A549 (cell line): ENCODE measurements at regions not wholly inside any gene's neighbourhood (a gene's known extent, or its start where the extent isn't known, plus 50 kb on each side); places are given as distances from the start of the nearest gene placed in this dataset.

Experiments
- ATAC-seq, 2 experiments: fragments of 200-7000 bp in 1 of 2; fragments of >200 bp in 1 of 2; cut with Nextera tagmentation in 1 of 2; cut with Tn5 transposase in 1 of 2; 3 replicates each; pipeline versions ENCODE4 v1.8.0 to v1.9.1; 2018 to 2020; ENCODE audit warnings: mild to moderate bottlenecking in 1 of 2, moderate library complexity in 1 of 2
- CTCF ChIA-PET: fragments of 300-600 bp; sonication (Branson Sonifier 250); formaldehyde crosslinking; extraction: SDS; loops from one replicate; lab custom pipeline; 2021; ENCODE audit warnings: antibody characterized with exemption, inconsistent platforms; lab: Yijun Ruan, JAX
- POLR2A ChIA-PET: fragments of 350-600 bp; formaldehyde crosslinking; extraction: SDS; loops from one replicate; lab custom pipeline; 2021; ENCODE audit warnings: antibody characterized with exemption, inconsistent platforms; lab: Yijun Ruan, JAX
- DNase-seq, 2 experiments: peaks; one replicate each; pipeline versions ENCODE4 v3.0.0 to v3.0.0-alpha.2; 2011 to 2016; ENCODE audit warnings: low read depth in 1 of 2, low spot score in 1 of 2
- FAIRE-seq: peaks from 2 replicates; lab custom pipeline; 2011; peaks lifted over from hg19 to GRCh38; lab: Jason Lieb, UNC
- H3K27ac ChIP-seq, 2 experiments: fragments of >200 bp; sonication (Bioruptor Twin); formaldehyde crosslinking; 3 replicates each; pipeline ENCODE4 v1.5.1; 2016 to 2017
- H3K4me1 ChIP-seq: fragments of >200 bp; sonication (Bioruptor Twin); formaldehyde crosslinking; 3 replicates; pipeline ENCODE4 v1.6.1; 2016
- H3K4me2 ChIP-seq: fragments of >200 bp; sonication (Bioruptor Twin); formaldehyde crosslinking; 3 replicates; pipeline ENCODE4 v1.6.1; 2016
- H3K4me3 ChIP-seq: fragments of >200 bp; sonication (Bioruptor Twin); formaldehyde crosslinking; 3 replicates; pipeline ENCODE4 v1.5.1; 2016
- H3K9me3 ChIP-seq: fragments of >200 bp; sonication (Bioruptor Twin); formaldehyde crosslinking; 3 replicates; pipeline ENCODE4 v1.6.1; 2016
- BHLHE40 ChIP-seq: IDR thresholded peaks from 2 replicates; pipeline ENCODE4 v1.6.1; 2012; ENCODE audit warnings: low read depth, low read length, inconsistent platforms
- CBX2 ChIP-seq: fragments of 200-600 bp; sonication (generic); IDR thresholded peaks from 2 replicates; pipeline ENCODE4 v1.6.1; 2016; ENCODE audit warnings: low read depth, mild to moderate bottlenecking, borderline replicate concordance
- CHD4 ChIP-seq: fragments of 200-600 bp; sonication (generic); IDR thresholded peaks from 2 replicates; pipeline ENCODE4 v1.6.1; 2016; ENCODE audit warnings: antibody characterized with exemption, mild to moderate bottlenecking, borderline replicate concordance
- EHF ChIP-seq: fragments of 250-450 bp; sonication (Bioruptor Pico); IDR thresholded peaks from 2 replicates; pipeline ENCODE4 v1.5.0; 2020; ENCODE audit warnings: mild to moderate bottlenecking
- FOSL2 ChIP-seq, 2 experiments: fragments of 450-650 bp in 1 of 2; fragments of >200 bp in 1 of 2; sonication (Bioruptor Twin) in 1 of 2; formaldehyde crosslinking; IDR thresholded peaks; 2 replicates each; pipeline versions ENCODE4 v1.5.0 to v1.6.1; 2016 to 2020; ENCODE audit warnings: mild to moderate bottlenecking in 1 of 2, moderate library complexity in 1 of 2
- FOXS1 ChIP-seq: fragments of 250-450 bp; sonication (Bioruptor Pico); IDR thresholded peaks from 2 replicates; pipeline ENCODE4 v1.5.0; 2020; ENCODE audit warnings: mild to moderate bottlenecking, moderate library complexity
- GATA3 ChIP-seq: IDR thresholded peaks from 2 replicates; pipeline ENCODE4 v1.6.1; 2012; ENCODE audit warnings: borderline replicate concordance
- JUNB ChIP-seq: fragments of >200 bp; sonication (Bioruptor Twin); formaldehyde crosslinking; IDR thresholded peaks from 2 replicates; pipeline ENCODE4 v1.6.1; 2016
- MAFK ChIP-seq: fragments of 450-650 bp; IDR thresholded peaks from 2 replicates; pipeline ENCODE4 v1.6.1; 2014; ENCODE audit not compliant: partially characterized antibody
- MAZ ChIP-seq: fragments of 150-350 bp; IDR thresholded peaks from 2 replicates; pipeline ENCODE4 v1.6.1; 2014; ENCODE audit warnings: antibody characterized with exemption, low read depth, low read length, borderline replicate concordance
- NFE2L2 ChIP-seq: fragments of 150-350 bp; conservative IDR thresholded peaks from 2 replicates; pipeline ENCODE4 v1.6.1; 2014; ENCODE audit warnings: low read length
- RNF2 ChIP-seq: fragments of 200-600 bp; sonication (generic); IDR thresholded peaks from 2 replicates; pipeline ENCODE4 v1.6.1; 2016; ENCODE audit warnings: low read depth, mild to moderate bottlenecking, antibody characterized with exemption, moderate library complexity, borderline replicate concordance
- TP53 ChIP-seq: fragments of 250-450 bp; sonication (Bioruptor Pico); IDR thresholded peaks from 2 replicates; pipeline ENCODE4 v1.5.0; 2021; ENCODE audit warnings: mild to moderate bottlenecking, moderate library complexity
- ZC3H11A ChIP-seq: fragments of 450-650 bp; IDR thresholded peaks from 2 replicates; pipeline ENCODE4 v1.6.1; 2014; ENCODE audit warnings: antibody characterized with exemption, mild to moderate bottlenecking
- WGBS: methylation state at CpG from one replicate; pipeline ENCODE4 v1.1.6; 2017; ENCODE audit errors: missing lambda C conversion rate; 5-methylcytosine and 5-hydroxymethylcytosine counted together
- TF ChIP-seq, protein P1 (sequence below): fragments of 250-450 bp; sonication (Bioruptor Pico); IDR thresholded peaks from 2 replicates; pipeline ENCODE4 v1.5.0; 2020; ENCODE audit warnings: low read depth, mild to moderate bottlenecking, moderate library complexity
- TF ChIP-seq, protein P2 (sequence below): IDR thresholded peaks from 2 replicates; pipeline ENCODE4 v1.6.1; 2012
- TF ChIP-seq, protein P3 (sequence below): fragments of 200-600 bp; sonication (generic); IDR thresholded peaks from 2 replicates; pipeline ENCODE4 v1.6.1; 2016; ENCODE audit warnings: antibody characterized with exemption, mild to moderate bottlenecking, moderate library complexity
- TF ChIP-seq, protein P4 (sequence below): fragments of >200 bp; sonication (Bioruptor Twin); formaldehyde crosslinking; IDR thresholded peaks from 3 replicates; pipeline ENCODE4 v1.5.1; 2016

DNA sequence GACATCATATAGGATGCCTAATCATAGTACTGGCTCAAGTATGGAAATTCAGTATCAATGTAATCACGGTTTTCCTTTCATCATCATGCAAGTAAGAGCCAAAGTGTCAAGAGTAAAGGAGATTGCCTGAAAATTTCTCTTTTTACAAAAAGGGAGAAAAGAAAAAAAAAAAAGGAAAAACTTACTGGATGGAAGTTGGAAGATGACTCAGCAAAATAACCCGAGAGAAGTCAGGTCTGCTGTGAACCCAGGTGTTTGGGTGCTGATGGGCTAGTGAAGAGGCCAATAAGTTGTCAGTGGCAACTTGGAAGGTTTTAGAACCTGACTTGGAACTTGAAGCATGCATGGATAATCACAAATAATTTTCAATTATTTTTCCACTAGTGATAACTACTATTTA, 441.9 kb upstream of the SLC14A2 start:
- ATAC-seq = no peak
- peaks cover 17% of the 10 kb centered on the region for H3K4me1 ChIP-seq
- no peak for DNase-seq
- no peak overlapping the region for H3K4me3 ChIP-seq
- no peak for FAIRE-seq
- CTCF ChIA-PET = no interaction called here
- no peak overlapping the region for H3K27ac ChIP-seq
- TF ChIP-seq NFE2L2 (peak; percentile 92), MAFK (peak; percentile 87), JUNB (no peak)
- TF ChIP-seq, protein P1, sequence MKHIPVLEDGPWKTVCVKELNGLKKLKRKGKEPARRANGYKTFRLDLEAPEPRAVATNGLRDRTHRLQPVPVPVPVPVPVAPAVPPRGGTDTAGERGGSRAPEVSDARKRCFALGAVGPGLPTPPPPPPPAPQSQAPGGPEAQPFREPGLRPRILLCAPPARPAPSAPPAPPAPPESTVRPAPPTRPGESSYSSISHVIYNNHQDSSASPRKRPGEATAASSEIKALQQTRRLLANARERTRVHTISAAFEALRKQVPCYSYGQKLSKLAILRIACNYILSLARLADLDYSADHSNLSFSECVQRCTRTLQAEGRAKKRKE (CRISPR knock-in tag) = no peak
- TF ChIP-seq, all 56 proteins: peak for 2
- 65% methylated on average over 2 of the region's 2 CpGs for WGBS
- H3K9me3 ChIP-seq = no peaks in the 10 kb centered on the region
- H3K4me2 ChIP-seq = no peak overlapping the region
- POLR2A ChIA-PET = no interaction called here

DNA sequence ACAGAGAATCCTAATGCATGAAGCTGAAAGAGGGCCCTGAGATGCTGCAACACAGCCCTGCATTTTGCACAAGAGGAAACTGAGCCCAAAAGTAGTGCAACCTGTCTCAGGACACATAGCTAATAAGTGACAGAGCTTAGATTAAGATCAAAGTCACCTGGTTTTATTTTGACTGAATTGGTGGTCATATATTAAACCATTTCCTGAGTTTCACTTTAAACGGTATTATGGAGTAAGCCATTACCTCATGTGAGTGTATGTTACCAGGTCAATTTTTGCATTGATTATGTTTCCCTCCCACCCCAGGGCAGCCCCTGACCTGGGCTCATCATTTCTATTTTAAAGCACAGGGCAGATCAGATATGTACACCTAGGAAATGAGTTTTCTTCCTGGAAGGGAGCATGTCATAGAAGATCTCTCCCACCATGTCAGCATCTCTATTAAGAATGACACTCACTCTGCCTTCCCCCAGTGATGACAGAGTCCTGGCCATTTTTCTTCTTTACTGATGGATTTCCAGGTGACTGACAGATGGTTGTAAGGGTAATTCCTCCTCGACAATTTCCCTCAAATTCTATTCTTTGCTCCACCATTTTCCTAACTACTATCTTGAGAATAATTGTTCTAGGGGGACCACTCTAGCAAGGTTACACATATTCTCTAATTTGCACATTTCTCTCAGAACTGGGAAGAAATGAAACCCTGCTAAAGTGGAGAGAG, 441.3 kb upstream of the SLC14A2 start:
- 30% methylated on average over 2 of the region's 2 CpGs for WGBS
- no peak overlapping the region for H3K4me3 ChIP-seq
- ChIA-PET CTCF (no interaction called here), POLR2A (no interaction called here)
- FAIRE-seq = no peak
- peaks cover 13% of the 10 kb centered on the region for H3K4me1 ChIP-seq
- no peak for TF ChIP-seq CBX2
- TF ChIP-seq FOSL2 (IDR thresholded peaks at IDR 0.05) = no peak
- TF ChIP-seq FOSL2 (CRISPR knock-in tag; IDR thresholded peaks at IDR 0.05) = no peak
- TF ChIP-seq ZC3H11A = no peak
- no peak for TF ChIP-seq BHLHE40
- TF ChIP-seq, protein P2, sequence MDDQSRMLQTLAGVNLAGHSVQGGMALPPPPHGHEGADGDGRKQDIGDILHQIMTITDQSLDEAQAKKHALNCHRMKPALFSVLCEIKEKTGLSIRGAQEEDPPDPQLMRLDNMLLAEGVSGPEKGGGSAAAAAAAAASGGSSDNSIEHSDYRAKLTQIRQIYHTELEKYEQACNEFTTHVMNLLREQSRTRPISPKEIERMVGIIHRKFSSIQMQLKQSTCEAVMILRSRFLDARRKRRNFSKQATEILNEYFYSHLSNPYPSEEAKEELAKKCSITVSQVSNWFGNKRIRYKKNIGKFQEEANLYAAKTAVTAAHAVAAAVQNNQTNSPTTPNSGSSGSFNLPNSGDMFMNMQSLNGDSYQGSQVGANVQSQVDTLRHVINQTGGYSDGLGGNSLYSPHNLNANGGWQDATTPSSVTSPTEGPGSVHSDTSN = no peak
- TF ChIP-seq MAZ = no peak
- no peak for TF ChIP-seq RNF2
- TF ChIP-seq GATA3 = no peak
- TF ChIP-seq, protein P3, sequence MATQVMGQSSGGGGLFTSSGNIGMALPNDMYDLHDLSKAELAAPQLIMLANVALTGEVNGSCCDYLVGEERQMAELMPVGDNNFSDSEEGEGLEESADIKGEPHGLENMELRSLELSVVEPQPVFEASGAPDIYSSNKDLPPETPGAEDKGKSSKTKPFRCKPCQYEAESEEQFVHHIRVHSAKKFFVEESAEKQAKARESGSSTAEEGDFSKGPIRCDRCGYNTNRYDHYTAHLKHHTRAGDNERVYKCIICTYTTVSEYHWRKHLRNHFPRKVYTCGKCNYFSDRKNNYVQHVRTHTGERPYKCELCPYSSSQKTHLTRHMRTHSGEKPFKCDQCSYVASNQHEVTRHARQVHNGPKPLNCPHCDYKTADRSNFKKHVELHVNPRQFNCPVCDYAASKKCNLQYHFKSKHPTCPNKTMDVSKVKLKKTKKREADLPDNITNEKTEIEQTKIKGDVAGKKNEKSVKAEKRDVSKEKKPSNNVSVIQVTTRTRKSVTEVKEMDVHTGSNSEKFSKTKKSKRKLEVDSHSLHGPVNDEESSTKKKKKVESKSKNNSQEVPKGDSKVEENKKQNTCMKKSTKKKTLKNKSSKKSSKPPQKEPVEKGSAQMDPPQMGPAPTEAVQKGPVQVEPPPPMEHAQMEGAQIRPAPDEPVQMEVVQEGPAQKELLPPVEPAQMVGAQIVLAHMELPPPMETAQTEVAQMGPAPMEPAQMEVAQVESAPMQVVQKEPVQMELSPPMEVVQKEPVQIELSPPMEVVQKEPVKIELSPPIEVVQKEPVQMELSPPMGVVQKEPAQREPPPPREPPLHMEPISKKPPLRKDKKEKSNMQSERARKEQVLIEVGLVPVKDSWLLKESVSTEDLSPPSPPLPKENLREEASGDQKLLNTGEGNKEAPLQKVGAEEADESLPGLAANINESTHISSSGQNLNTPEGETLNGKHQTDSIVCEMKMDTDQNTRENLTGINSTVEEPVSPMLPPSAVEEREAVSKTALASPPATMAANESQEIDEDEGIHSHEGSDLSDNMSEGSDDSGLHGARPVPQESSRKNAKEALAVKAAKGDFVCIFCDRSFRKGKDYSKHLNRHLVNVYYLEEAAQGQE = no peak
- TF ChIP-seq TP53 = no peak
- TF ChIP-seq CHD4 = no peak
- TF ChIP-seq FOXS1 (CRISPR knock-in tag) = no peak
- TF ChIP-seq, protein P4, sequence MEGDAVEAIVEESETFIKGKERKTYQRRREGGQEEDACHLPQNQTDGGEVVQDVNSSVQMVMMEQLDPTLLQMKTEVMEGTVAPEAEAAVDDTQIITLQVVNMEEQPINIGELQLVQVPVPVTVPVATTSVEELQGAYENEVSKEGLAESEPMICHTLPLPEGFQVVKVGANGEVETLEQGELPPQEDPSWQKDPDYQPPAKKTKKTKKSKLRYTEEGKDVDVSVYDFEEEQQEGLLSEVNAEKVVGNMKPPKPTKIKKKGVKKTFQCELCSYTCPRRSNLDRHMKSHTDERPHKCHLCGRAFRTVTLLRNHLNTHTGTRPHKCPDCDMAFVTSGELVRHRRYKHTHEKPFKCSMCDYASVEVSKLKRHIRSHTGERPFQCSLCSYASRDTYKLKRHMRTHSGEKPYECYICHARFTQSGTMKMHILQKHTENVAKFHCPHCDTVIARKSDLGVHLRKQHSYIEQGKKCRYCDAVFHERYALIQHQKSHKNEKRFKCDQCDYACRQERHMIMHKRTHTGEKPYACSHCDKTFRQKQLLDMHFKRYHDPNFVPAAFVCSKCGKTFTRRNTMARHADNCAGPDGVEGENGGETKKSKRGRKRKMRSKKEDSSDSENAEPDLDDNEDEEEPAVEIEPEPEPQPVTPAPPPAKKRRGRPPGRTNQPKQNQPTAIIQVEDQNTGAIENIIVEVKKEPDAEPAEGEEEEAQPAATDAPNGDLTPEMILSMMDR = no peak
- TF ChIP-seq EHF (CRISPR knock-in tag) = no peak
- no peak overlapping the region for H3K27ac ChIP-seq
- no peaks in the 10 kb centered on the region for H3K9me3 ChIP-seq
- ATAC-seq = no peak
- DNase-seq = no peak
- H3K4me2 ChIP-seq = no peak overlapping the region
